Kidney (tissue), 13 donors: ENCODE measurements at regions not wholly inside any gene's neighbourhood (a gene's known extent, or its start where the extent isn't known, plus 50 kb on each side); places are given as distances from the start of the nearest gene placed in this dataset.
A peak's percentile ranks its signal among the peaks of the same experiment; 100 is the strongest.

Experiments used
- DNase-seq, 5 donors: peaks; one replicate each; pipeline ENCODE4 v3.0.0-alpha.2; 2013 to 2020
- FAIRE-seq: peaks from 2 replicates; lab custom pipeline; 2012; peaks lifted over from hg19 to GRCh38; lab: Jason Lieb, UNC
- H3K27ac ChIP-seq, 2 donors: one replicate each; pipeline ENCODE4 v1.7.0; 2013; ENCODE audit warnings: low read depth in 2 of 2, low read length in 2 of 2, inconsistent platforms in 1 of 2
- H3K27me3 ChIP-seq: one replicate; pipeline ENCODE4 v1.7.1; 2013; ENCODE audit warnings: low read length, inconsistent platforms; ENCODE audit not compliant: control insufficient read depth, insufficient read depth
- H3K36me3 ChIP-seq, 3 donors: one replicate each; pipeline versions ENCODE4 v1.7.0 to v1.7.1; 2013; ENCODE audit warnings: low read length in 3 of 3, control low read depth in 1 of 3, inconsistent platforms in 1 of 3; ENCODE audit not compliant: insufficient read depth in 3 of 3, control insufficient read depth in 2 of 3
- H3K4me1 ChIP-seq, 3 donors: one replicate each; pipeline versions ENCODE4 v1.7.0 to v1.7.1; 2013; ENCODE audit warnings: low read length in 3 of 3, inconsistent platforms in 1 of 3, low read depth in 1 of 3; ENCODE audit not compliant: control insufficient read depth in 2 of 3, insufficient read depth in 2 of 3
- H3K4me3 ChIP-seq, 3 donors: one replicate each; pipeline versions ENCODE4 v1.7.0 to v1.8.1; 2013; ENCODE audit warnings: low read length in 3 of 3, control low read depth in 1 of 3, inconsistent platforms in 1 of 3
- H3K9ac ChIP-seq, 3 donors: one replicate each; pipeline versions ENCODE4 v1.7.0 to v1.7.1; 2013; ENCODE audit warnings: low read length in 3 of 3, control low read depth in 1 of 3, inconsistent platforms in 1 of 3
- H3K9me3 ChIP-seq, 3 donors: one replicate each; pipeline versions ENCODE4 v1.7.0 to v1.7.1; 2013; ENCODE audit warnings: low read length in 3 of 3, control low read depth in 1 of 3, inconsistent platforms in 1 of 3; ENCODE audit not compliant: control insufficient read depth in 2 of 3, insufficient read depth in 1 of 3
- CTCF ChIP-seq: IDR thresholded peaks from 3 replicates; pipeline ENCODE4 v1.5.1; 2012; ENCODE audit warnings: mild to moderate bottlenecking, moderate library complexity, borderline replicate concordance; ENCODE audit not compliant: insufficient read depth; ENCODE audit errors: extremely low read depth
- intact Hi-C: fragments of 100-400 bp; cut with DNase I; formaldehyde crosslinking; loops from one replicate; pipeline ENCODE4 v1.11.1; 2022
- donor health status: control.
- donor health status: control.
- donor health status: control.
- donor health status: control.
- donor health status: control.
- donor health status: DM: yes; HTN: yes; CAD: no.
- donor health status: Normal renal cell carcinoma (clear cell type).

- TF ChIP-seq CTCF, result no peak
- intact Hi-C loops, result no loop called here
Observed at GRCh38 chr7:81433206-81433605, 336.6 kb downstream of the HGF start.

GRCh38 chr7:81430761-81431160 is 339.1 kb downstream of the HGF start:
- Histone ChIP-seq H3K4me3 (no peak overlapping the region), H3K9me3 (no peaks in the 10 kb centered on the region), H3K27ac (no peak overlapping the region), H3K9ac (no peak overlapping the region), H3K36me3 (no peaks in the 10 kb centered on the region), H3K27me3 (no peaks in the 10 kb centered on the region), H3K4me1 (no peaks in the 10 kb centered on the region)
- TF ChIP-seq CTCF, result no peak
- FAIRE-seq, result no peak
- intact Hi-C loops, result no loop called here
- no peak for DNase-seq

More at GRCh38 chr7:81433206-81433605, 336.6 kb downstream of the HGF start:
- H3K9ac ChIP-seq, result no peak overlapping the region
- no peak overlapping the region for H3K27ac ChIP-seq
- H3K4me1 ChIP-seq, result no peaks in the 10 kb centered on the region
- no peaks in the 10 kb centered on the region for H3K27me3 ChIP-seq
- no peak for FAIRE-seq
- no peak overlapping the region for H3K4me3 ChIP-seq
- no peaks in the 10 kb centered on the region for H3K9me3 ChIP-seq
- H3K36me3 ChIP-seq, result no peaks in the 10 kb centered on the region
- DNase-seq, result no peak

GRCh38 chr7:81430150-81430549 is 339.7 kb downstream of the HGF start:
- no peak overlapping the region for H3K9ac ChIP-seq
- H3K36me3 ChIP-seq, result no peaks in the 10 kb centered on the region
- H3K4me1 ChIP-seq, result no peaks in the 10 kb centered on the region
- intact Hi-C loops, result no loop called here
- peak in 1 of 5 donors; percentile 17 for DNase-seq
- no peak for TF ChIP-seq CTCF
- H3K9me3 ChIP-seq, result no peaks in the 10 kb centered on the region
- FAIRE-seq, result no peak
- no peak overlapping the region for H3K4me3 ChIP-seq
- H3K27ac ChIP-seq, result no peak overlapping the region
- no peaks in the 10 kb centered on the region for H3K27me3 ChIP-seq

- intact Hi-C loops, result no loop called here
- FAIRE-seq (no peak), DNase-seq (no peak)
Observed at GRCh38 chr7:81427461-81427860, 342.4 kb downstream of the HGF start.

More at GRCh38 chr7:81427461-81427860, 342.4 kb downstream of the HGF start:
- Histone ChIP-seq H3K4me3 (no peak overlapping the region), H3K27ac (no peak overlapping the region), H3K9me3 (no peaks in the 10 kb centered on the region), H3K27me3 (no peaks in the 10 kb centered on the region), H3K4me1 (no peaks in the 10 kb centered on the region), H3K36me3 (no peaks in the 10 kb centered on the region), H3K9ac (no peak overlapping the region)
- TF ChIP-seq CTCF, result no peak
